ENCODE measurements at regions not wholly inside any gene's neighbourhood (a gene's known extent, or its start where the extent isn't known, plus 50 kb on each side); places are given as distances from the start of the nearest gene placed in this dataset.

DNA sequence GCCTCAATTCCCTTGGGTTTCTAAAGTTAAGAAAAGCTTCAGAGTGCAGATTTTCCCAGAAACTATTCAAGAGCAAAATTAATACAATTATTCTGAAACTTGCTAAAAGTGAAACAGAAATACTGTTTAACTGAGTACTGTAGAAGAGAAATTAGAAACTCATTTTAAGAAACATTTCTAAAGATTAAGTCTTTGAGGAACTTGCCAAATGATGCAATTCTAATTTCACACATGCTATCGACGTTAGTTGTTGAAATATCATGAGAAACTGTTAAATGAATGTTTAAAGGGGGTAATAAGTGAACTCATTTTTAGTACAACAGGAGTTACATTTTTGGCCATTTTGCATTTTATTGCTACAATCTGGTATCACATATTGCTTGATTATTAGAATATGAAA lies 125.3 kb upstream of the MAOA start:
- intact Hi-C loops (cut with DNase I) = no loop called here
- no peak for DNase-seq (ENCODE audit: low spot score)

DNA sequence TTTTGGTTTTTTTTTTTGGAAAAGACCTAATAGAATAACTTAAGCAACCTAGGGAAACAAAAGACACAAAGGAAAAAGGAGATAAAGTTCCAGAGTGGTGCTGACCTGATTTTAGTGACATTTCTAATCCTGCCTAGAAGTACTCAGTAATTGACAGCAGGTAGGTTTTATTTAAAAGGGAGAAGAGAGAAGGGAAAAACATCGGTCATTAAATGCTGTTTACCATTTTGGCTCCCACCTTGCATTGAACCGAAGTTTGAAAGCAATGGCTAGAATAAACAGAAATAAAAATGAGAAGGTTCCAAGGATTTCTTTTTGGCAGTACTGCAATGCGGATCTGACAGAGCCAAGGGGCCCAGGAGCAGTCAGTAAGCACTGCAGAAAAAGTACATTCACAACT lies 115.8 kb upstream of the MAOA start:
- intact Hi-C loops (cut with DNase I) = no loop called here
- DNase-seq (ENCODE audit: low spot score) = no peak

DNA sequence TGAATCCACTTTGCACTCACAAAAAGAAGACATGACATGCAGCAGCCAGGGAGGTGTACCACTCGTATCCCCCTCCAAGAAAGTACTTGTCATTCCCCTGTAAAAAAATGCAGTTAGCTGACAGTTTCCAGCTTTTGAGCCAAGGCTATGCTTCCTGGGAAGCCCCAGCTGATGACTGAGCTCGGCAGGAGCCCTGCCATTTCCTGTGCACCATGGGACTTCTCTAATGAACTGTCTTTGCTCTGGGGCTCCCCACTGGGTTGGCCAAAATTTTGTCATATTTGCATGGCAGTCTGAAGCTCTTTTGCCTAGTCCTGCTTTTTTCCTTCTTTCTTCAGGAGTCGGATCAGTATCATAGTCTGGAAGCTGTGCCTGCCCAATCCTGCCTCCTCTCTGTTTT lies 104.5 kb upstream of the MAOA start:
- intact Hi-C loops (cut with DNase I) = no loop called here

DNA sequence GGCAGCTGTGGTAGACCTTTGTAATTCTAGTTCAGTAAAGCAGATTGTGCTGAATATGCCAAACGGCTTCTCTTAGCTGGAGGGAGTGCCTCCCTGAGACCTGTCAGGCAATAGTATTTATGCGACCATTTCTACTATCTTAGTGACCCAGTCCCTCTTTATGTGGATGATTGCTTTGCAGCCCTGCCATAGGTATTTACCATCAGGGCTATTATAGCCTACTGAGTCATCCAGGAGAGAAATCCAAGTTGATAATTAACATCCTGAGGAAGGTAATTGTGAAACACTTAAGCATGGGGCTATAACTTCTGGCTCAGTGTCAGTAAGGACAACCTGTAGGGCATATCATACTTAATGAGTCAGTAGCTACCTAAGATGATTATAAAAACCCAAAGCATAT lies 103.9 kb upstream of the MAOA start:
- no peak for DNase-seq (ENCODE audit: low spot score)
- intact Hi-C loops (cut with DNase I) = no loop called here

More for the DNA sequence above, 104.5 kb upstream of the MAOA start:
- DNase-seq (ENCODE audit: low spot score) = no peak

DNA sequence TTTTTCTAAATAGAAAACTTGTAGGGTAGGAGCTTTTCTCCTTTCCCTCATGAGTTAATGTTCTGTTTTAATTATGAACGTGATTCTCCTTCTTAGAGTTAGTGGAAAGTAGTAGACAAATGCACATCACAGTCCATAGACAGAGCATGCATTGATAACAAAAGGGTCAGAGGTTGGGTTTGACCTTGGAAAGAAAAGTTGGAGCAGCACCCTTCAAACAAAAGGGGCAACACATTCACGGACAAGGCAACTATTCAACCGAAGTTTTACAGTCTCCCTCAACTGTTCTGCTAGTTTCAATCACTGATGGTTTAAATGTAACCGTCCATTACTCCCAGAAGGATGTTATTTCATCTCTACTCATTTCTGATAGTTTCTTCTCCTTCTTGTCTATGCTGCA lies 103.4 kb upstream of the MAOA start:
- intact Hi-C loops (cut with DNase I) = no loop called here
- no peak for DNase-seq (ENCODE audit: low spot score)

DNA sequence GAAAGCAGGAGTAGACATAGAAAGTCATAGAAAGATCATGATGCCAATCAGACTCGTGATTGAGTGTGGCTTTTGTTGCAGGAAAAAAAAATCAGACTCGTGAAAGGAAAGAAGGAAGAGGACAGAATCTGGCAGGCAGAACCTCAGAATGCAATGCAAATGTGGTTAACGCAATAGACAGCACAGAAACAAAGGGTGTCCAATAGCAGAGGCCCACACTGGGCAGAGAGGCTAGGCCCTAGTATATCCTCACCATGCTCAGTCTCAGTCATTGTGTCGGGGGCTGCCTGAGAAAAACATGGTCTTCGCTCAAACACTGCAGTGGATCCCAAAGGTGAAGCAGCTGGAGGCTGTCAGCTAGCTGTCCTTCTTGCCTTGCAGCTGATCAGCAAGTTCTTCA lies 102.8 kb upstream of the MAOA start:
- intact Hi-C loops (cut with DNase I) = no loop called here
- no peak for DNase-seq (ENCODE audit: low spot score)

DNA sequence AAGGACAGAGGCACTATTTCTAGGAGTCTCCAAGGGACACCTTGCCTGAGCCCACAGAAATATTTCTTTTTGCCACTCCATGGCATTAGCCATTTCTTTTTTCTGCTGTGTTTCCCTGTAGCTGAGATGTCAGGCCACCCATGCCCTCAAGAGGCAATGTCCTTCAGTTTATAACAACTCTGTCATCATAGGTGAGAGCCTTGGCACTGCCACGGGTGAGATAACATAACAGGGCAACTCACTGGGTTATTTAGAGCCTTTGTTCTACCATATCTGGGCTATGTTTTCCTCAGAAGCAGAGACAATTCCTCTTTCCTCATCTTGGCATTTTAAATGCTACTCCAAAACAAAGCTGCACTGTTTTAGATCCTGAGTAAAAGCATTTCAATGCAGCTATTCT lies 99.9 kb upstream of the MAOA start:
- intact Hi-C loops (cut with DNase I) = no loop called here

DNA sequence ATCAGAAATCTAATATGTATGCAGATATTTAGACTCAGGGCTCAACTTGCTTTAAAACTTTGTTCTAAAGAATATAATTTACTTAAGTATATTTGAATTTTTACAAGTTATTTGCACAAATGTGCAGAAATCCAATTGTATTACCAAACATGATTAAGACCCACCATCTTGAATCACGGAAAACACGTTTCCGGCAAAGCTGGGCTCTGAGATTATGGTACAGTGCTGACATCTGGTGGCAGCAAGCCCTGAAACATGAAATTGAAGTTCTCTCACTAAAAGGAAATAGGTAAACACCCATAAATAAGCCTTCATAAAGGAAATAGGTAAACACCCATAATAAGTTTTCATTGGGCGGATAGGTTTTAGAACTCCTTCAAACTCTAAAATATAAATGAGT lies 98.3 kb upstream of the MAOA start:
- intact Hi-C loops (cut with DNase I) = no loop called here
- no peak for DNase-seq (ENCODE audit: low spot score)

More for the DNA sequence above, 99.9 kb upstream of the MAOA start:
- DNase-seq (ENCODE audit: low spot score) = no peak

DNA sequence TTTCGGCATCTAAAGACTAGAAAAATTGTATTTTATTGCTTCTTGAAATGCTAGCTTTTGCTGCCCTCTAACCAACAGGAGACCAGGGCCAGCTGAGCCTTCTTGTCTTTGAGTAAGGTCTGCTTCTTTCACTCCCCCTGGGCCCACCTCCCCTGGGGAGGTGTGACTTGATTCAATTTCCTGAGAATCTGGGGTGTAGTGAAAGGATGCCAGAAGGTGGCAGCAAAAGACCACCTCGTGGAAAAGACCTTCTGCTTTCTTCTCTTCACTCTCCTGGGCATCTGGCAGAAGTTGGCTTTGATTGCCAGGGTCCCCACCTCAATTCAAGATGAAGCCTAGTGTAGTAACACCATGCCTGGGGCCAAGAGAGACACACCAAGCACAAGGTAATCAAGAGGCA lies 96.5 kb upstream of the MAOA start:
- DNase-seq (ENCODE audit: low spot score) = no peak
- intact Hi-C loops (cut with DNase I) = loop anchor here in 1 of 2 donors (5.0 kb wide), 1 partner anchor 193 kb away; no protein-coding TSS in a partner anchor

DNA sequence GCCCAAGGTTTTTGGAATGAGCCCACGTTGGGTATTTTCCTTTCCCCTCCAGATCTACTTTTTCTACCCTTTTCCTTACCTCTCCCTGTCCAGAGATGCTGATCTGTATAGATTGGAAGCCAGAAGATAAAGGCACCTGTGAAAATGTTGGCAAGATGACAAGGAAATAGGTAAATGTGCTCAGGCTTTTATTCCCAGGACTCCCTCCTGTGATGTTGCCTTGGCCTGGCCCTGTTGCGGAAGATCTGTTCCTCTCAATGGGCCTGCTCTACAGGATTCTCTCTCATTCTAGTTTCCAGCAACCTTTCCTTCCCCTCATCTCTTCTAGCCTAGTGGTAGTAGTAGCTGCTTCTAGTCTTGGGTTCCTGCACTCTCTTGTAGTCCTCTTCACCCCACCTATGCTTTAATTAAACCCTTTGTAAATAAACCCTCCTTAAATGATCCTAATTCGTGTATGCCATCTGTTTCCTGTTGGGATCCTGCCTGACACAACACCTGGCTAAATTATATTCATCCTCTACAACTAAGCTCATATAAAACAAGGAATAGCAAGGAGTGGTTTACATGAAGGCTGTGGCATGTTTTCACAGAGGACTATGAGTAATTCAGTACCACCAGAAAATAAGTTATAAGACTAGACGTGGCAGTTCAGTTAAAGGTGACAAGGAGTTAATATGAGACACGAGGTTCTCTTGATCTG lies 95.7 kb upstream of the MAOA start:
- DNase-seq (ENCODE audit: low spot score) = no peak
- intact Hi-C loops (cut with DNase I) = loop anchor here in 1 of 2 donors (5.0 kb wide), 1 partner anchor 192 kb away; no protein-coding TSS in a partner anchor

DNA sequence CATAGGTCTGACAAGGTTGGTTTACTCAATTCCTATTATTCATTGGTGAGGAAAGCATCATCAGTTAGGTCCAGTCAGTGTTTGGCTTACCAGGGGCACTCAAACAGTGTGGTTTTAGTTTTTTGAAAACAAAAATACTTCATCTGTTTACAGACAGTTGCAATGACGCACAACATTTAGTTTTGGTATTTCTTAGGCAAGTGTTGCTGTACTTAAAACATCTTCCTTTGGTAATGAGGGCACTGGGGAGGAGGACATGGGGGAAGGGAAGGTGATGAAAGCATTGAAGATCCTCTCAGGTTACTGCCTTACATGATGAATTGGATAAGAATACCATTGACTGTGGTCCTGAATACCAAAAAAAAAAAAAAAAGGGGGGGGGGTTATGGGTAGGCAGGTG lies 93.7 kb upstream of the MAOA start:
- intact Hi-C loops (cut with DNase I) = loop anchor here in 1 of 2 donors (5.0 kb wide), 1 partner anchor 190 kb away; no protein-coding TSS in a partner anchor
- no peak for DNase-seq (ENCODE audit: low spot score)

DNA sequence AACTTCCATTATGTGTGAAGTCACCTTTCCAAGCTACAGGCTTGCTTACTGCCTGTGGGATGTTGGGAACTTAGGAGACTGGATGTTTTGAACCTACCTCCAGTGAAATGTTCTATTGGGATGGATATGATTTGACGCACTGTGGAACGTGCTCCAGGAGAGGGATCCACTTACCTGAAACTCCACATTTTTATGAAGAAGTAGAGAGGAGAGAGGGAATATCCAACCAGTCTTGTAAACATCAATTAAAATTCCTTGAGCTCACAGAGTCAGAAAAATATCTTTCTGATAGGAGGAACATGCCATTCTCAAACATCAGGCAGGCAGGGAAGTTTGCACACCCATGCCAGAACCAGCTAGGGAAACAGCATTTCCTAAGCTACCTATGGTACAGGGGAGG lies 91.1 kb upstream of the MAOA start:
- intact Hi-C loops (cut with DNase I) = loop anchor here in 1 of 2 donors (5.0 kb wide), 1 partner anchor 187 kb away; no protein-coding TSS in a partner anchor
- DNase-seq (ENCODE audit: low spot score) = no peak

DNA sequence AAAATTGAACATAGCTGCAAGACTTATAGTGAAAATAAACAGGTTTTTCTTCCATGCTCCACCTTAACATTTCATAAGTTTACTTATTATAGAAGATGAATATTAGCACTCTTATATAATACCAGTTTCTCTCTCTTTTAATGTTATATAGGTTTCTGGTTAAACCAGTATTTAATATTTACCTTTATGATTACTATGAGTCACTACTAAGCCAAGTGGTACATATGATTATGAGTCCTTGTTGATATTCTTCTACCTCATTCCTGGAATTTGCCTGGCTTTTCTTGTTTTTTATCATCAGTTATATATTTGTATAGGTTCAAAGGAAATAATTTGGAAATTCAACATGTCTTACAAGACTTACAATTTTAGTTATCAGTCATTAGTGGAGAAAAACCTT lies 89.9 kb upstream of the MAOA start:
- intact Hi-C loops (cut with DNase I) = no loop called here

DNA sequence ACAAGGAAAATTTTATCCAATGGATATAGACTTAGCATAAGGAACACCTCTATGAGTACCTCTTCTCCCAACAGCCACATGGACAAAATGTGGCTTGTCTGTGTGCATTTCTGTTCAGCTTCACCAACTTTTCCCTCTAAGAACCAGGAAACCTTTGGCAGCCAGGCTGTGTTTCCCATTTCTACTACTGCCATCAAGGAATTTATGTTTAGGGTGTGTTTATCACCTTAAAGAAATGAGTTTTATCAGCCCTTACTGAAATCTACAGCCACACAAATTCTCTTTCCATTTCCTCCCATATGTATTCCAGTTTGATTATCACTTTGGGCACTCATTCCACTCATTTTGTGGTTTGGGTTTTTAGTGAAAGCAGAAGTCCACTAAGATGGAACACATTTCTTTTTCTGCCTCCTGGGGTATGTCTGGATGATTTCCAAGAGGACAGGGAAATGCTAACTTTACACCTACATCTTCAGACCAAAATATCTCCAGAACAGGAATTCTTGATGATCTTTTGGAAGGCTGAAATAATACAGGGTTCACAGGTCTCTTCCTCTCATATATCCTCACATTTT lies 82.6 kb upstream of the MAOA start:
- DNase-seq (ENCODE audit: low spot score) = no peak
- intact Hi-C loops (cut with DNase I) = no loop called here

More for the DNA sequence above, 89.9 kb upstream of the MAOA start:
- DNase-seq (ENCODE audit: low spot score) = no peak

DNA sequence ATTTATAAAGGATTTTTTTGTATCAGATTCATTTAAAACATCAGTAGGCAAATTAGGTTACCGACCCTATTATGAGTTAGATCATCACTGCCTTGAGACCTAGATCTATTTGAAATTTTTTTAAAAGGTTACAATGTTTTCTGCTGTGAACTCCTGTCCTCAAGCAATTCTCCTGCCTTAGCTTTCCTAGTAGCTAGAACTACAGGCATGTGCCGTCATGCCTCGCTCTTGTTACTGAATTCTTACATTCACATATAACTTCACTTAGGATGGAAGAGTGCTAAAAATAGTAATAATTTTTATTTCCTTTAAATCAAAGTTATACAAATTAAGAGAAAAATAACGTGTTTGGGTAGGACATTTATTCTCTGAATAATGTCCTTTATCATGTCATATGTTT lies 75.5 kb upstream of the MAOA start:
- no peak for DNase-seq (ENCODE audit: low spot score)
- intact Hi-C loops (cut with DNase I) = no loop called here

DNA sequence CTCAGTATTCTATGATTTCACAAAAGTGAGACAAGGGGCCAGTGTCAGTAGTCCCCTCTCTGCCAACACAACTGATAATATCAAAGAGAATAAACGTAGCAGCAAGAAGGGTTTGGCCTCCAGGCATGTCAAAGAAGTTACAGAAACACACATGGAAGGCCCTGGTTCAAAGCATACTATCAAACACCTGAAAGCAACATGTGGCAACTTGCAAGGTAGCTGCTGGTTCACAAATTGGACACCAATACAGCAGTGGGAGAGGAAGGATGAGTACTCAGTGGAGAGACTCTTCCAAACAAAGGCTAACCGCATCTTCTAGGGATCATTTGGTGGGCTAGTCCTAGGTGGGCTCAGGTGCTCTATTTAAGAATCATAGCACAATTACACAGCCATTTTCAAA lies 74.9 kb upstream of the MAOA start:
- intact Hi-C loops (cut with DNase I) = no loop called here
- no peak for DNase-seq (ENCODE audit: low spot score)

DNA sequence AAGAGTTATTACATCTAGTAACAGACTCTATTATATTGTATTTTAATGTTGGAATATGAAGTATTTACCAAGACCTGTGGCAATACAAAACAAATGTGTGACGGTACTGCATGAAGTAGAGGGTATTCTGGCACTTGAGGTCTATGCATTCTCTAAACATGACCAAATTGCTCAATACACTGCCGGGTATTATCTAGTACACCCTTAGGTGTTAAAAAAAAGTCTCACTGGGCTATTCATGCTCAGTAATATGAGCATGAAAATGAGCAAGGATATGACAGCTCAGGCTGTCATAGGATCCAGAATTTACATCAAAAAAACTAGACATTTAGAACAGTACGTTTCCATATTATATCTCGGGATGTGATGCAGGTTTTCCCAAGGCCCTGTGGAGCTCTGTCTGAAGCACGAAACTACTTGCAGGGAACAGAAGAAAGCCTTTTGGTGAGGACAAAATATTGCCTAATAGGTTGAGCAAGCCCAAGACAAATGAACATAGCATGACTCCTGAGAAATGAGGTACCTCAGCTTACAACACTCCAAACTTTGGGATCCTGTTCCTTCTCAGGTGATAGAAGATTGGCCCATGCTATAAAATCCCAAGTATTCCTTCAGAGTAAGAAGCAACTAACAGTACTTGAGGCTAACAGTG lies 74.1 kb upstream of the MAOA start:
- intact Hi-C loops (cut with DNase I) = no loop called here
- DNase-seq (ENCODE audit: low spot score) = no peak

DNA sequence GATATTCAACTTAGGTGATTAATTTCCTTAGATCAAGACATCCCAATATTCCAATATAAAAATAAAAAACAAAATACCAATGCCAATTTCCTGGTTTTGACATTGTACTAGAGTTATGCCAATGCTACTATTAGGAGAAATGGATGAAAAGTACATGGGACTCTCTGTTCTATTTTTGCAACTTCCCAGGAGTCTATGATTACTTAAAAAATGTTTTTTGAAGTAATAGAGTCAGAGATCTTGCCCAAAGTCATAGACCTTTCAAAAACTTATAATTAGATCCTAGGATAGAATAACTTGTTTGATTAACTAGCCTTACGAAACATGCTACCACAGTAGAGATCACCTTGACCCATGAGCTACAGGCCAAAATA lies 73.6 kb upstream of the MAOA start:
- no peak for DNase-seq (ENCODE audit: low spot score)
- intact Hi-C loops (cut with DNase I) = no loop called here

DNA sequence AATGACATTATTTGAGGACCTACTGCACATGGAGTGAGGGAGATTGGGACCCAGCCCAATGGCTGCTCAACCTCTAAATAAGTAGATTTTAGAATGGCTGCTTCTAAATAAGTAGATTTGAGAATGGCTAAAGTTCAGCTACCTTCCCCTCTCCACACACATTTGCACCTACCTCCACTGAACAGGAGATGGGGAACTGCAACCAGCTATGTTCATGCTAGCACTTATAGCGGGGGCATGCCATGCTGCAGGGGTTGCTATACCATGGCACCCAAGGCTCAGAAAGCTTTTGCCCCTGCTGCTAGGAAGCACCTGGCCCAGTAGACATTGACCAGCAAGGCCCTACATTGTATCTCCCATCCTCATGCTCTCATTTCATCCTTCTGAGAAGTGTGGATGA lies 70.2 kb upstream of the MAOA start:
- DNase-seq (ENCODE audit: low spot score) = no peak
- intact Hi-C loops (cut with DNase I) = no loop called here

DNA sequence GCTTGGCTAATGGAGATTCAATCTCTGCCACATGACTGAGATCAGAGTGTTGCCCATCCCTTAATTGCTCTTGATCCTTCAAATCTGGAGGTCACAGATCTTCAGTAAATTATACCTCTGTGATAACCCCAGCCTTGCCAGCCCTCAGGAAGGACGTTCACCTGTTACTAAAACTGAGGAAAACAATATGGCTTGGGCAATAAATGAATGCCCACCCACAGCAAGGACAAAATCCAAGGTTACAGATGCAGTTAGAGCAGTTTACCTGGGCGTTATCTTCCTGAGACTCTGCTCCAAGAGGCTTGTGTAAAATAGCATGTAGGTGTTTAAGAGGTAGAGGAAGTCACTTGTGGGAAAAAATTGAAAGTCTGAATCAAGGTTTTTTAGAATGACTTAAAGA lies 69.3 kb upstream of the MAOA start:
- intact Hi-C loops (cut with DNase I) = no loop called here
- no peak for DNase-seq (ENCODE audit: low spot score)

DNA sequence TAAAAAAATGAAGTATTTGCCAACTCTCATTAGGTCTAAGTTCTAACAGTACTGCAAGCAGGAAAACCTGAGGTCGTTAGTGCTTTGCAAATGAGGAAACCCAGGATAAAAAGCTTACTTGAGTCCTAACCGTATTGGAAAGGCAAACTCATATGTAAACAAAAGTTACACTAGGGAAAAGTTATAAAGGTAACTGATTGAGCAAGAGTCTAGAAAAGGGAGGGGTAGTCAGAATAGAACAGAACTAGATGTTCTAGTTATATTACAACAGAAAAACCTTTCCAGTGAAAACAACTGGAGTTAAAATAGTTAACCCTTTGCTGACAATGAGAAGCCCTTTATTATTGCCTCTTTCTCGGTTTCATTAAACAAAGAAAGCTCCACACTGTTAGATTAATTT lies 66.4 kb upstream of the MAOA start:
- intact Hi-C loops (cut with DNase I) = no loop called here
- no peak for DNase-seq (ENCODE audit: low spot score)

Data from posterior vena cava (tissue), 2 donors.